ENCODE measurements at regions not wholly inside any gene's neighbourhood (a gene's known extent, or its start where the extent isn't known, plus 50 kb on each side); places are given as distances from the start of the nearest gene placed in this dataset.

- TF ChIP-seq CTCF (IDR thresholded peaks at IDR 0.05; ENCODE audit: poor library complexity) (no peak), EZH2 (IDR thresholded peaks at IDR 0.05; ENCODE audit: borderline replicate concordance) (no peak), EZH2phosphoT487 (IDR thresholded peaks at IDR 0.05; ENCODE audit: low read depth, severe bottlenecking, unreplicated experiment) (no peak)
These were observed 658.0 kb upstream of the DPPA4 start for GRCh38 chr3:109995377-109995776.
